ENCODE measurements at regions not wholly inside any gene's neighbourhood (a gene's known extent, or its start where the extent isn't known, plus 50 kb on each side); places are given as distances from the start of the nearest gene placed in this dataset.

DNA sequence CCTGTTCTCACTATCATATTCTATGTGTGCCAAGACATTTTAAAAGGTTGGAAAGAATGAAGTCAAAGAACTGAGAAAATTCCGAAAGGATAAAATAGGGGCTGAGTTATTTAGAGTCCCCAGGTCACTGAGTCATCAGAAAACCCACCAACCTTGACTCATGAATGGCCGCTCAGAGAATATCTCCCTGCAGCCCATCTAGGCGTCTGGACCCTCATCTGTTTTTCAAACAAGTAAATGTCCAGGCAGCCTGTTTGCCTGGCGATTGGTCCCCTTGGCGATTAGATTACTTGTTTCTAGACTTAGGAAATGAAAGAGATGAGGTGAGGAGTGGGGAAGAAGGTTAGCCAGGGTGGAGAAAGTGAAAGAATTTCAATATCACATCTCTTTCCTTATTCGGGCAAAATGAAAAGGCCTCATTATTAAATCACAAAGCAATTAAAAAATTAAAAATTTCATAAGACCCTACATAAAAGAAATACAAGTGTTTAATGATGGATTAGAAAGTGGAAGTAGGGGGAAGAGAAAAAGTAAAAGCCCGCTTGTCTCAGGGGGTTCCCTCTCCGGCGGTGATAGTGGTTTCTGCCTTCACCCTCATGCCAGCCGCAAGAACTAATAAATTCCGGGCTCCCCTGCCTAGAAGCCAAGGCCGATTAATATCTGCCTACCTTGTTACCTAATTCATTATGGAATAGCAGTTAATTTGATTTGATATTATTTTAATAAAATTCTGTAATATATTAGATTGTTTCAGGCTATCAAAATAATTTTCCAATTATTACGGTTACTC, 415.9 kb downstream of the BCL11B start:
- TF ChIP-seq, protein P1, sequence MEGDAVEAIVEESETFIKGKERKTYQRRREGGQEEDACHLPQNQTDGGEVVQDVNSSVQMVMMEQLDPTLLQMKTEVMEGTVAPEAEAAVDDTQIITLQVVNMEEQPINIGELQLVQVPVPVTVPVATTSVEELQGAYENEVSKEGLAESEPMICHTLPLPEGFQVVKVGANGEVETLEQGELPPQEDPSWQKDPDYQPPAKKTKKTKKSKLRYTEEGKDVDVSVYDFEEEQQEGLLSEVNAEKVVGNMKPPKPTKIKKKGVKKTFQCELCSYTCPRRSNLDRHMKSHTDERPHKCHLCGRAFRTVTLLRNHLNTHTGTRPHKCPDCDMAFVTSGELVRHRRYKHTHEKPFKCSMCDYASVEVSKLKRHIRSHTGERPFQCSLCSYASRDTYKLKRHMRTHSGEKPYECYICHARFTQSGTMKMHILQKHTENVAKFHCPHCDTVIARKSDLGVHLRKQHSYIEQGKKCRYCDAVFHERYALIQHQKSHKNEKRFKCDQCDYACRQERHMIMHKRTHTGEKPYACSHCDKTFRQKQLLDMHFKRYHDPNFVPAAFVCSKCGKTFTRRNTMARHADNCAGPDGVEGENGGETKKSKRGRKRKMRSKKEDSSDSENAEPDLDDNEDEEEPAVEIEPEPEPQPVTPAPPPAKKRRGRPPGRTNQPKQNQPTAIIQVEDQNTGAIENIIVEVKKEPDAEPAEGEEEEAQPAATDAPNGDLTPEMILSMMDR (IDR thresholded peaks at IDR 0.05) = no peak
- TF ChIP-seq POLR2AphosphoS5 (IDR thresholded peaks at IDR 0.05) (no peak), POLR2A (IDR thresholded peaks at IDR 0.05) (no peak), EP300 (IDR thresholded peaks at IDR 0.05) (no peak)

Measured in suprapubic skin (tissue), 4 donors.